Esophagus squamous epithelium (tissue), 4 donors: ENCODE measurements at regions not wholly inside any gene's neighbourhood (a gene's known extent, or its start where the extent isn't known, plus 50 kb on each side); places are given as distances from the start of the nearest gene placed in this dataset.

Experiments
- CTCF ChIP-seq, 6 experiments: fragments of 450-650 bp in 4 of 6; fragments of 200-600 bp in 2 of 6; sonication (generic) in 2 of 6; IDR thresholded peaks; one replicate each; pipeline ENCODE4 v1.5.1; 2016 to 2019; ENCODE audit warnings: antibody characterized with exemption in 6 of 6, mild to moderate bottlenecking in 4 of 6, moderate library complexity in 4 of 6
- POLR2A ChIP-seq, 4 donors: fragments of 450-650 bp; IDR thresholded peaks; one replicate each; pipeline ENCODE4 v1.6.1; 2017; ENCODE audit warnings: antibody characterized with exemption in 4 of 4, mild to moderate bottlenecking in 4 of 4, moderate library complexity in 3 of 4

GRCh38 chrX:131821945-131822622 lies 201.0 kb upstream of the STK26 start:
- TF ChIP-seq CTCF (IDR thresholded peaks at IDR 0.05) = peak in 3 of 6 experiments; percentile 34 to 78 (median 46)
- TF ChIP-seq POLR2A (IDR thresholded peaks at IDR 0.05) = no peak
